GM12873 (cell line): ENCODE measurements at regions not wholly inside any gene's neighbourhood (a gene's known extent, or its start where the extent isn't known, plus 50 kb on each side); places are given as distances from the start of the nearest gene placed in this dataset.

ENCODE experiments used
- CTCF ChIP-seq: IDR thresholded peaks from 2 replicates; pipeline ENCODE4 v1.5.1; 2012; ENCODE audit warnings: low read depth, mild to moderate bottlenecking, moderate library complexity, low read length, control low read depth; ENCODE audit not compliant: insufficient read depth; ENCODE audit errors: missing control alignments

DNA sequence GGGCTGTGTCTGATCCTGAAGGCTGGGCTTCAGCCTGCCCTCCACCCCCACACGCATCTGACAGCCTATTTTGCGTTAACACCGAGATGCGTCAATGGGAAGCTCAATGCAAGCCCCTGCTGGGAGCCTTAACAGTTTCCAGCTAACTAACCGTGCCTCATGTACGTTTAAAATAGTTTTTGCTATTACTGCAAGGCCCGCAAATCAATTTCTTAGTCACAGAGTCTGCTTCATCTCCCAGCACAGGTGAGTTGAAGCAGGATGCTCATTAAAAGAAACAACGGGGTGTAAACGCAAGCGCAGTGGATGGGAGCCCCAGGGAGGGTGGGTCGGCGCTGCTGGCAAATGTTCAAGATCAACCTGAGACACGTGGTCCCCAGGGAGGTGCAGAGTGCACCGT lies 142.8 kb upstream of the PHACTR3 start:
- no peak for TF ChIP-seq CTCF

DNA sequence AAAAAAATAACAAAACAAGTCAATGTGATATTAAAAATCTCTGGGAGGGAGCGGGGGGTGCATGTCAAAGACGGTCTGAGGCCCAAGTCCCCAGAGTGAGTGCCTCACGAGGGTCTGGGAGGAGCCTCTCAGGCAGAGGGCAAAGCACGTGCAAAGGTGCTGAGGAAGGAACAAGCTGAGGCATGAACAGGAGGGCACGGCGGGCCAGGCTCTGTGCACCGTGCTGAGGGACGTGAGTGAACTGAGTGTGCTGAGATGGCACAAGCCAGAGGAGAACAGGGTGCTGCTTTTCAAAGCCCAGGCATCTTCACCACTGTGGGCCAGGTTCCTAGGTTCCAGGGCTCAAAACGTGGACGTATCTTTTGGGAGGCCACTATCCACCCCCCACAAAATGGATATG lies 142.1 kb upstream of the PHACTR3 start:
- no peak for TF ChIP-seq CTCF

DNA sequence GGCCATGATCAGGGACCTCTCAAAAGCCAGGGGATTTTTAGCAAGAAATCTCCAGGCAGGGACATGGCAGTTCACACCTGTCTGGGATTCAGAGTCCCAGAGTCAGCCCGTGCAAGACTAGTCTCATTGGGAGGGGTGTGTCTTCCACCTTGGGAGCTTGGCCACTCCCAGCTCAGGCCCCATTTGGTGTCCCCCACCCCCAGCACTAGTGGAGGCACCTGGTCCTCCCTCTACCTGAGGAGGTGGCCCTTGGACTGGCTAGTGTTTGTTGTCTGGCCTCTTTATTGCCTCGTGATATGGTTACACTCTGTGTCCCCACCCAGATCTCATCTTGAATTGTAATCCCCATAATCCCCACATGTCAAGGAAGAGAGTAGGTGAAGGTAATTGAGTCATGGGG lies 140.8 kb upstream of the PHACTR3 start:
- no peak for TF ChIP-seq CTCF

- TF ChIP-seq CTCF, result no peak
Measured at GRCh38 chr20:59466107-59466815, 138.1 kb upstream of the PHACTR3 start.

DNA sequence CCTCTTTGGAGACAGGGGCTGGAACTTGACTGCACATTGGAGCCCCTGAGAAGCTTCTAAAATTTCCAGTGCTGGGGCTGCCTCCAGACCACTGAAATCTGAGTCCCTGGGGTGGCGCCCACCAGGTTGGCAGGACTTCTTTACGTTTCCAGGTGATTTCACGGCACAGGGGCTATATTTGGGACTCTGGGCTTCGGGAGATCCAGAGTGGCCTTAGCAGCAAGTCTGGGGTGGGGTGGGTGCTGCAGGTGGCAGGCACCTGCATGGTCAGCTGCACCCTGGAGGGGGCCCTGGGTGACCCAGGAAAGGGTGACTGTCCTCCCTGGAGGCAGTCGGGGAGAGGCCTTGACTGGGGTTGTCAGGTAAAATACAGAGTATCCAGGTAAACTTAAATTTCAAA lies 135.5 kb upstream of the PHACTR3 start:
- TF ChIP-seq CTCF, result no peak

- TF ChIP-seq CTCF, result no peak
Measured at GRCh38 chr20:59469267-59470252, 134.8 kb upstream of the PHACTR3 start.

- TF ChIP-seq CTCF, result no peak
Measured at GRCh38 chr20:59470521-59470920, 133.8 kb upstream of the PHACTR3 start.
